A673 (cell line): ENCODE measurements at regions not wholly inside any gene's neighbourhood (a gene's known extent, or its start where the extent isn't known, plus 50 kb on each side); places are given as distances from the start of the nearest gene placed in this dataset.

Experiments
- CTCF ChIP-seq: fragments of 300-800, 200-600 bp; sonication (generic); conservative IDR thresholded peaks from 2 replicates; pipeline ENCODE4 v1.5.1; 2017; ENCODE audit warnings: low read depth, mild to moderate bottlenecking, antibody characterized with exemption, low read length, moderate library complexity, mixed read lengths
- EZH2 ChIP-seq: fragments of 200-600 bp; sonication (generic); IDR thresholded peaks from 2 replicates; pipeline ENCODE4 v1.6.1; 2017; ENCODE audit warnings: borderline replicate concordance, low read depth, mild to moderate bottlenecking, mixed read lengths, antibody characterized with exemption, low read length; ENCODE audit not compliant: poor library complexity, severe bottlenecking

- TF ChIP-seq CTCF (no peak), EZH2 (no peak)
Measured at GRCh38 chr4:116092961-116093360, 979.5 kb upstream of the NDST4 start.
